ENCODE measurements at regions not wholly inside any gene's neighbourhood (a gene's known extent, or its start where the extent isn't known, plus 50 kb on each side); places are given as distances from the start of the nearest gene placed in this dataset.

- DNase-seq (ENCODE audit: low read depth in 2 of 2): peak; percentile 51 to 84
- no peak for TF ChIP-seq CTCF (IDR thresholded peaks at IDR 0.05; ENCODE audit: low read depth, low read length)
- H3K4me3 ChIP-seq (replicated peaks in 1 of 2; ENCODE audit: low read depth in 2 of 2, low read length in 2 of 2): no peak overlapping the region
Observed at GRCh38 chr7:16978358-16979244, 96.8 kb upstream of the AGR3 start.

- H3K4me3 ChIP-seq (replicated peaks in 1 of 2; ENCODE audit: low read depth in 2 of 2, low read length in 2 of 2): no peak overlapping the region
- no peak for DNase-seq (ENCODE audit: low read depth in 2 of 2)
- TF ChIP-seq CTCF (IDR thresholded peaks at IDR 0.05; ENCODE audit: low read depth, low read length): no peak
Observed at GRCh38 chr7:16980539-16980938, 98.8 kb upstream of the AGR3 start.

- DNase-seq (ENCODE audit: low read depth in 2 of 2): peak; percentile 76 to 78
- no peak overlapping the region for H3K4me3 ChIP-seq (replicated peaks in 1 of 2; ENCODE audit: low read depth in 2 of 2, low read length in 2 of 2)
- TF ChIP-seq CTCF (IDR thresholded peaks at IDR 0.05; ENCODE audit: low read depth, low read length): peak; percentile 95
Observed at GRCh38 chr7:16982640-16983350, 101.0 kb upstream of the AGR3 start.

- peak in 1 of 2 donors; percentile 26 for DNase-seq (ENCODE audit: low read depth in 2 of 2)
- no peak overlapping the region for H3K4me3 ChIP-seq (replicated peaks in 1 of 2; ENCODE audit: low read depth in 2 of 2, low read length in 2 of 2)
- TF ChIP-seq CTCF (IDR thresholded peaks at IDR 0.05; ENCODE audit: low read depth, low read length): no peak
Observed at GRCh38 chr7:16984375-16984774, 102.6 kb upstream of the AGR3 start.

- no peak for DNase-seq (ENCODE audit: low read depth in 2 of 2)
- no peak overlapping the region for H3K4me3 ChIP-seq (replicated peaks in 1 of 2; ENCODE audit: low read depth in 2 of 2, low read length in 2 of 2)
- TF ChIP-seq CTCF (IDR thresholded peaks at IDR 0.05; ENCODE audit: low read depth, low read length): no peak
Observed at GRCh38 chr7:16985621-16986020, 103.8 kb upstream of the AGR3 start.

GRCh38 chr7:16986755-16987154 lies 105.0 kb upstream of the AGR3 start:
- DNase-seq (ENCODE audit: low read depth in 2 of 2): no peak
- no peak for TF ChIP-seq CTCF (IDR thresholded peaks at IDR 0.05; ENCODE audit: low read depth, low read length)
- H3K4me3 ChIP-seq (replicated peaks in 1 of 2; ENCODE audit: low read depth in 2 of 2, low read length in 2 of 2): no peak overlapping the region

Data from cardiac fibroblast (primary cell).